Jurkat, Clone E6-1 (cell line): ENCODE measurements at regions not wholly inside any gene's neighbourhood (a gene's known extent, or its start where the extent isn't known, plus 50 kb on each side); places are given as distances from the start of the nearest gene placed in this dataset.

Experiments
- DNase-seq: peaks from one replicate; pipeline ENCODE4 v3.0.0-alpha.2; 2011; ENCODE audit warnings: low read depth, low spot score
- H3K4me3 ChIP-seq: 2 replicates; pipeline ENCODE4 v1.5.1; 2011; ENCODE audit warnings: mild to moderate bottlenecking, low read length, control low read depth, moderate library complexity

DNA sequence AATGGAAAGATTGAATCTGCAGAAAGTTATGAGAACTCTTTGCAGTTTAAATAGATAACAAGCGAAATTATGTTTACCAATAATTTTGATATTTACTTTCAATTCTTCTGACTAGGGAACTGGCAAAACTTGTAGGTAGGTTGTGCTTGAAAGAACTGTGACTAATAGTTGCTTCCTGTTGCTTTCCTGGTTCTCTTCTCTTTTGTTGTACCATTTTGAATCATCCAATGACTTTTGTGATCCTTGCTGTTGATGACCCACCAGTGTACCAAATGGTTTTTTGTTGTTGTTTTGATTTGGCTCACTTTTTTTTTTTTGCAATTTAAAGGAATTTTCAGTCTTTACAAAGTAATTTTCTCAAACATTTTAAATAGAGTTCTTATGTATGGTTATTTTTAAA is 64.9 kb upstream of the DCBLD2 start:
- DNase-seq: no peak
- H3K4me3 ChIP-seq: no peak overlapping the region

DNA sequence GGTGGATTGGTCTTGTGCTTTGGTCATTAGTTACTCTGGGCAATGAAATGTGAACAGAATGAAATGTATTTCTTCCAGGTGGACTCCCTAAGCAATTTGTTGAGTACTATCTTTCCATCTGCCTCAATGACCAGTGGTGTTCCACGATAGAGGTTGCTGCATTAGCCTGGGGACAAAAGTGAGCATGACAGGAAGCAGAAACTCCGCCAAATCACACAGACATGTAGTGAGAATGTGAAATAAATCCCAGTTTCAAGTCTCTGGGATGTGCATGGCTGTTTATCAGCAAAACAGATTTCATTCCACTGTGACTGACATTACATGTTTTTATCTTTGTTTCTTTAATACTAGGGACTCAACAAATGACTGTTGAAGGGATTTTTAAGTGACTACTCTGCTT is 63.3 kb upstream of the DCBLD2 start:
- H3K4me3 ChIP-seq: no peak overlapping the region
- no peak for DNase-seq

DNA sequence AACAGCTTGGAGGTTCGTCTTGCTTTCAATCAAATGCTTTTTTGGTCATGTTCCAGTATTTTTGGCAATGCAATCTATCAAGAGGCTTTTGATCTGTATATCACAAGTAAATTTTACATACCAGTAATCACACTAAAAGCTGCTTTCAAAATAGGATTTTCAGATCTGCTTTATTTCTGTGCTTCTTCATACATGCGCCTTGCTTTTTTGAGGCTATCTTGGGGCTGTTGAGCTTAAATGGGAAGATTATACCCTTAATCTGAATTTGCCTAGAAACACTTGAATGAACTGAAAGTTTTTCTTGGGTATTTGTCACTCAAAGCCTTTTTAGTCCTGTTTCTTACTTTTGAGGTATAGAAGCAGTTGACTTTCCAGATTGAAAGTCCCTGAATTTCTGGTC is 62.1 kb upstream of the DCBLD2 start:
- no peak for DNase-seq

DNA sequence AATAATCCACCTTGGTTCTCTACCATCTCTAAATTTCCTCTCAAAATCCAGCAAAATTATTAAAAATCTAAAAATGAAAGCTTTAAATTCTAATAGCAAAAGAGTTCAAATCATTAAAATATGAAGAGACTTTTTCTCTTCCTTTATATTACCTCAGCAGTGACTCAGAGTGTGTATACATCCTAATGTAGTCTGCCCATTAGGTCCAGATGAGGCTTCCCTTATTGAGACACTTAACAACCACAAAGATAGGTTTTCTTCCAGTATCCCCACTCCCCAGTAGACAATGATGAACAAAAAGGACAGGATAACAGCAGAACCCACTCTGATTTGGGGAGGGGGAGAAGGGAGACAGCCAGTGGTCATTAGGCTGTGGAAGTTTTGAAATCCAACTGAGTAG is 61.5 kb upstream of the DCBLD2 start:
- H3K4me3 ChIP-seq: no peak overlapping the region
- DNase-seq: no peak

More for the DNA sequence above, 62.1 kb upstream of the DCBLD2 start:
- H3K4me3 ChIP-seq: no peak overlapping the region

DNA sequence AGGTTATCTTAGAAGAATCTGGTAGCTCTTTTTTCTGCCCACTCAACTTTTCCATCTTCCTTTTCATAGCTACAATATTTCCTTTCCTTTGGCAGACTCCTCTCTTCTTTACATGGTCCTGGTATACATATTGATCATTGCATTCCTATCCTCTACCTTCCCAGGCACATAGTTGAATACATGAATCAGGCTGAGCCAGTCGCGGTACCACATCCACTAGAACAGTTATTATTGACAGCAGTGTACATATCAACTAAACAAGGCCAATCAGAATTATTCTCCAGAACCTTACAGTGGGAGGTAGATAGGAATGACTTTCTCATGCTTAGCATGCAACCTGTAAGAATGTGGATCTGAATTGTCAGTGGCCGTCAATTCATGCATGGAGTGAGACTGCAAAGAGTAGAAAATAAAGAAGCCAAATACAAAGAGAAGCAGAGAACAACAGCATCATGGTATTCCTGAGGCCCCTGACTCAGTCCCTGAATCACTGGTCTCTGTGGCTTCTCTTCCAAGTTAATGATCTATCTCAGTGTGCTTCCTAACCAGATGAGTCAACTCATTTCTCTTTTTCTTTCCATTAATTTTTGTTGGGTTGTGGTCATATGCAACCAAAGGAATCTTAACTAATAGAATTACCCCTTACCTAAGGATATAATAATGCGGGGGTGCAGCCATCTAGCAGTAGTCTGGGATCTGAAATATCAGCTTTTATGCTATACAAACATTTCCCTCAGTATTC is 60.9 kb upstream of the DCBLD2 start:
- no peak overlapping the region for H3K4me3 ChIP-seq
- no peak for DNase-seq

DNA sequence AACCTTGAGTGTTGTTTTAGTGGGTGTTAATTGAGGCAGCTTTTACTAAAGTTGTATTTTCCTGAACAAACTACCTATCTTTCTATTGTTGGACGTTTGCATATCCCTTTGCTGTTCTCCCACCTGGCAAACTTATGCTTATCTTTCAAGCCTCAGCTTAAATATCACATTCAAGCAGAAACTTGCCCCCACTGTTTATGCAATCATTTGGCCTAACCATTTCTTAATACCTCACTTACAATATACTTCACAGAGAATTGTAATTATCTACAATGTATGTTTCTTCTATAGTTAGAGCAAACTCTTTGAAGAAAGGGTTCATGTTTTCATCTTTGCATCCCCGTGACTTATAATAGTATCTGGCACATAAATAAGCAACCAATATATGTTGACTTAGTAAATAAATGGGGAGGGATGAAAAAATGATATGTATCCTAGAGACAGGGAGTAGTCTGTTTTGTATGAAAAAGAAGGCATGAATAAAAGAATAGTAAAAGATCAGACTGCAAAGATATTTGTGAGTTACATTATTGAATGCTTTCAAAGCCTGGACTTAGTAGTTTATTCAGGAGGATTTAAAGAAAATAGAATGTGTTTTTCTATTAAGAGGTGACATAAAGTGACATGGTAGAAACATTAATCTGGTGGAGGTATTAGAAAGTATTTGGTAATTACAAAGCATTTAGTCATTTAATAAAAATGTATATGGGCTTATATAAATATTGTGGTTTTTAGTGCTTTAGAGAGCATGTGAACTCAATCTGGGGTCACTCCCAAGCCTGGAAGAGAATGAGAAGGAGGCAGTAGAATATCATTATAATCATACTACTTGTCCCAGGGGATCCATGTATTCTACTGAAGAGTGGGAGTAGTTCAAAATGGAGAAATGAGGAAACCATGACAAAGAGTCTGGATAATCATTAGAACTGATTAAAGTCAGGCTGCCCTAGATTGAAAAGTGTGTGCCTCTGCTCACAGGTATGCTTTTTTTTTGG is 60.0 kb upstream of the DCBLD2 start:
- no peak for DNase-seq
- no peak overlapping the region for H3K4me3 ChIP-seq

DNA sequence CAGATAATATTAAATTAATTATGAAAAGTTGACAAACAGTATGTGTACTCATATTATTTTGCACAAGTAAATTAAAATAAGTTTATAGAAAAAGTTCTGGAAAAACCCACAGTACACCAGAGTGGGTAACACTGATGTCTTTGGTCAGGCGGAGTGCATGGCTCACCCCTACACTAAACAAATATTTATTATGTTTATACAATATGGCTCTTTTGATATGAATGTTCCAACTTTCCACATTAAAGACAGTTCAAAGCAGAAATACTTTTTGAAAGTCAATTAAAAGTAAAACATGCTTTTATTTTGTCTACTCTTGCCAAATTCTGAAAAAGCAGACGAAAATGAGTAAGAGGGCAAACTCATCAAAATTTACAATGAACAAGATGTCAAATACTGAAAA is 56.2 kb upstream of the DCBLD2 start:
- no peak for DNase-seq
- H3K4me3 ChIP-seq: no peak overlapping the region

DNA sequence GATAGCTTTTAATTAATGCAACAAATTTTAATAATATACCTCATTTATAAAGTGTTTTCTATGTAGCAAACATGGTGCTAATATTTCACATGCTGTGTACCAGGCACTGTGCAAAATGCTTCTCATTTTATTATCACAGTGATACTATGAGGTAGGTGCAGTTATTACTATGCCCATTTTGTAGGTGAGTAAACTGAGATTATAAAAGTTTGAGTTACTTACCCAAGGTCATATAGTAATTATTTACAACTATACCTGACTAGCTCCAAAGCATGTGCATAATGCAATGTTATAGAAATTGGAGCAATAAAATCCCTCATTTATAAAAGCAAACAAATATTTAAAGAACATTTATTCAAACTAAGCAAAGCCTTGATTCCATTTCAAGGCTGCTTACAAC is 54.5 kb upstream of the DCBLD2 start:
- H3K4me3 ChIP-seq: no peak overlapping the region
- DNase-seq: no peak

DNA sequence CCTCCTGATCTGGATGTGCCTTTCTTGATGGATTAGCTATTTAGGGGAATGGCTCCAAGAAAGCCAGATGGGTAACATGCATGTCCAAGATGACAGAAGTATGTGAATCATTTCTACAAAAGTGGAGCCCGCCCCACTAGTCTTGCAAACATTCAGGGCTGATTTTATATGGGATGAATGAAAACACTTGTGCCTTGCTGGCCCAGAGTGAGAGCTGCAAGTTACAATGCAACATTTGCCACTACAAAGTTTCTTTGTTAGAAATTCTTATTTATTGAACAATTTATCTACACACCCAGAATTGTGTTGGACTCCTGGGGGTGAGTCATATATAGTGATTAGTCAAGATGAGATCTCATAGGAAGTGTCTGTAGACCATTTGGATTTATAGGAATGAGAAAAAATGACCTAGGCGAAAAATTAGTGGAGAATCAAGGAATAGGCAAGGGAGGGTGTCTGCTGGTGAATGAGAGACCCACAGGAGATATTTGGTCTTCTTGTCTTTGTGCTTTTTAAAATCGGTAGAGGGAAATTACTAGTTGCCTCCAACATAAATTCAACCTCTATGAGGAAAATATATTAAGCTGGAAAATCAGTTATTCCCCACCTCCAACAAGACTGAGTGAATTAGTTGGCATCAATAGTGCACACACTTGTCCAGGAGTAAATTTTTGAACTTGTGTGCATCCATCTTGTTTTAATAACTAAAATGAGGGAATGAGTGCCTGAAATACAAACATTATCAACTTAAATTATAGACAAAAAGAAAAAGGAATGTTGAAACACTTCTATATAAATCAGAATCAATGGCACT is 53.5 kb upstream of the DCBLD2 start:
- no peak for DNase-seq
- H3K4me3 ChIP-seq: no peak overlapping the region

DNA sequence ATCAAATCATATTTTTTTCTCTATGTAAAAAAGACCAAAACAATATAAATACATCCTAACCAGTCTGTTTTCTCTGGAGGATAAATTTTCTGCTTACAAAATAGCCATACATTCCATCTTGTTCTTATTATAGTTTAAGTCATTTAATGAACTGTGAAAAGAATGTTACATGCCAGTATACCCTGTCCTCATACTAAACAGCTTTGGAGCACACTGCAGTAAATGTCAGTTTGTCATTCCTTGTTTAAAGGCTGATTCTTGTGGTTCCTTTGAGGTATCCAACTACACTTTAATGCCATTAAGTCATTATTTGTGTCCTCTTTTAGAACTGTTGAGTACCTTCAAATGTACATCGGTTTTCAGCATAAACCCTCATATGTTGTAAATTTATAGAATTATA is 52.7 kb upstream of the DCBLD2 start:
- DNase-seq: no peak
- no peak overlapping the region for H3K4me3 ChIP-seq

DNA sequence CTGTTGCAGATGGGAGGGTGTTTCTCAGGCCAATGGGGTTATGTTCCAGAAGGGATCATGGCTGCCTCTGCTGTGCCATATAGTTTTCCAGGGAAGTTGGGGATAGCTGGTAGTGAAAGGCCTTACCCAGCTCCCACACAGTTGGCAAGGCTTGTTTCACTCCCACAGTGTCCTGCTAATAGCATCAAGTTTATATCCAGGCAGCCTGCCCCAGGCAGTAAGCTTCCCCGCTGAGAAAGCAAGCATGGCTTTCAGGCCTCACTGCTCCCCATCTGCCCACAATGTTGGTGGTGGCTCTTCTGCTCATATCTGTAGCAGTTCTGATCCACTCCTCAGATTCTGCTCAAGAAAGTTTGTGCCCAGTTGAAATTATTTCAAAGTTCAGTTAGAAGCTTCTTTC is 50.9 kb upstream of the DCBLD2 start:
- no peak overlapping the region for H3K4me3 ChIP-seq
- DNase-seq: no peak
